Fibroblast of the aortic adventitia (primary cell): ENCODE measurements at regions not wholly inside any gene's neighbourhood (a gene's known extent, or its start where the extent isn't known, plus 50 kb on each side); places are given as distances from the start of the nearest gene placed in this dataset. TPM values are rescaled to one million over a fixed set of nuclear protein-coding genes. Genes with fewer than 3 reads are reported as not detected.

Experiments used
- DNase-seq: peaks from one replicate; pipeline ENCODE4 v3.0.0-alpha.2; 2010; ENCODE audit warnings: low read depth
- H3K4me3 ChIP-seq: 2 replicates; pipeline ENCODE4 v1.5.1; 2011; ENCODE audit warnings: low read depth, mild to moderate bottlenecking, control low read depth, low read length, moderate library complexity
- CTCF ChIP-seq: IDR thresholded peaks from 2 replicates; pipeline ENCODE4 v1.5.1; 2011; ENCODE audit warnings: mild to moderate bottlenecking, low read length, control low read depth, inconsistent platforms; ENCODE audit not compliant: insufficient read depth
- small RNA-seq: library from RNA; depleted of rRNA; stranded (forward); fragments of <200 nt; gene quantifications from one replicate; pipeline ENCODE3, GENCODE V24; 2012

- DNase-seq: no peak
- H3K4me3 ChIP-seq: no peak overlapping the region
- no peak for TF ChIP-seq CTCF
These were observed 59.5 kb upstream of the DYNAP start for GRCh38 chr18:54531402-54532065.

- no peak overlapping the region for H3K4me3 ChIP-seq
- TF ChIP-seq CTCF: no peak
- no peak for DNase-seq
These were observed 58.8 kb upstream of the DYNAP start for GRCh38 chr18:54532222-54532621.

- no peak for DNase-seq
- TF ChIP-seq CTCF: no peak
- no peak overlapping the region for H3K4me3 ChIP-seq
These were observed 58.1 kb upstream of the DYNAP start for GRCh38 chr18:54532962-54533361.

Small RNAs in the stretch of these regions (small RNA-seq; reads per million reads assigned to genes)
- not detected for gene AC090897.1
